ENCODE measurements at regions not wholly inside any gene's neighbourhood (a gene's known extent, or its start where the extent isn't known, plus 50 kb on each side); places are given as distances from the start of the nearest gene placed in this dataset.

DNA sequence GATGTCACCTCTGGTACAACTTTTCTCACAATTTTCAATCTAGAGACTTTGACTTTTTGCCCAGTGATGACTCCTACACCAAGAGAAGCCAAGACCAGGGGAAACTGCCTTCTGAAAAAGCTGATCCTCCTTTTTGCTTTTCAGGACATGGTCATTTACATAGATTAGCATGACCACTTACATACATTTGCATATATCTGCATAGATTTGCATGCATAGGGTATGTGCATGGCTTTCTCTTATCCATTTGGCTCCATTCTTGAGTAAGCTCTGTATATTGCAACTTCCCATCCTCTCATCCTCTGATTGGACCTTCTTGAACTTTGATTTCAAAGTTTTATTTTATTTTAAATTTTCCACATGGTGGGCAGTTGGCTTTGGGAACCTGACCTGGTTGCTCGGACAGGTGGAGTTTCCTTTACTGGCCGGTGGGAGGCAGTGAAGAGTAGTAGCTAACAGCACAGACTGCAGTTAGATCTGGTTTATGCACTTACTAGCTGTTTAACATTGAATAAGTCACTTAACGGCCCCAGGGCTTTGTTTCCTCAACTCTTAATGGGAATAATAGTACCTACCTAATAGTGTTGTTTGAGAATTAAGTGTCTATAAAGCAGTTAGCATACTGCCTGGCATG is 92.9 kb downstream of the GPR139 start:
- BruUV-seq (replicated peaks): no TSS peak
- Histone ChIP-seq H3K4me2 (ENCODE audit: low read length) (no peak overlapping the region), H3K9ac (ENCODE audit: low read length) (no peak overlapping the region)

More for the DNA sequence above, 92.9 kb downstream of the GPR139 start:
- H3K27ac ChIP-seq (ENCODE audit: low read depth, low read length): no peak overlapping the region
- DNase-seq (ENCODE audit: low read depth, low spot score) (peak; percentile 21), ATAC-seq (peak; percentile 91)
- TF ChIP-seq SRF (IDR thresholded peaks at IDR 0.05; ENCODE audit: low read depth) (no peak), RAD21 (IDR thresholded peaks at IDR 0.05; ENCODE audit: low read depth) (peak; percentile 35; the same call in 1 of the 2 replicates), YY1 (IDR thresholded peaks at IDR 0.05; ENCODE audit: extremely low read depth, insufficient replicate concordance, low read depth, low read length) (no peak), TCF7L2 (IDR thresholded peaks at IDR 0.05; ENCODE audit: borderline replicate concordance, extremely low read depth, insufficient read depth, insufficient read length) (no peak), EZH2 (IDR thresholded peaks at IDR 0.05) (no peak)
- TF ChIP-seq, protein P1, sequence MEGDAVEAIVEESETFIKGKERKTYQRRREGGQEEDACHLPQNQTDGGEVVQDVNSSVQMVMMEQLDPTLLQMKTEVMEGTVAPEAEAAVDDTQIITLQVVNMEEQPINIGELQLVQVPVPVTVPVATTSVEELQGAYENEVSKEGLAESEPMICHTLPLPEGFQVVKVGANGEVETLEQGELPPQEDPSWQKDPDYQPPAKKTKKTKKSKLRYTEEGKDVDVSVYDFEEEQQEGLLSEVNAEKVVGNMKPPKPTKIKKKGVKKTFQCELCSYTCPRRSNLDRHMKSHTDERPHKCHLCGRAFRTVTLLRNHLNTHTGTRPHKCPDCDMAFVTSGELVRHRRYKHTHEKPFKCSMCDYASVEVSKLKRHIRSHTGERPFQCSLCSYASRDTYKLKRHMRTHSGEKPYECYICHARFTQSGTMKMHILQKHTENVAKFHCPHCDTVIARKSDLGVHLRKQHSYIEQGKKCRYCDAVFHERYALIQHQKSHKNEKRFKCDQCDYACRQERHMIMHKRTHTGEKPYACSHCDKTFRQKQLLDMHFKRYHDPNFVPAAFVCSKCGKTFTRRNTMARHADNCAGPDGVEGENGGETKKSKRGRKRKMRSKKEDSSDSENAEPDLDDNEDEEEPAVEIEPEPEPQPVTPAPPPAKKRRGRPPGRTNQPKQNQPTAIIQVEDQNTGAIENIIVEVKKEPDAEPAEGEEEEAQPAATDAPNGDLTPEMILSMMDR (IDR thresholded peaks at IDR 0.05 in 2 of 3, conservative IDR thresholded peaks at IDR 0.05 in 1 of 3; ENCODE audit: borderline replicate concordance in 1 of 3, insufficient read depth in 1 of 3, low read depth in 2 of 3, low read length in 2 of 3): peak; percentile 19 to 83 (median 67); a peak in 5 of 6 replicates
- no peaks in the 10 kb centered on the region for H3K4me1 ChIP-seq (ENCODE audit: control insufficient read depth in 1 of 2, insufficient read depth in 2 of 2, low read length in 2 of 2)
- ChIA-PET POLR2A (no interaction called here), CTCF (interaction anchor here (0.8 to 1.9 kb wide), 6 partner anchors 9 to 405 kb away, joined by 3 to 13 read pairs (median 4); no protein-coding TSS in a partner anchor), RAD21 (ENCODE audit: low non-redundant PET in 1 of 2, low total read pairs in 2 of 2, uncharacterized antibody in 2 of 2, unreplicated experiment in 2 of 2) (interaction anchor here in 1 of 2 experiments (0.8 kb wide), 1 partner anchor 73 kb away, joined by 5 read pairs; no protein-coding TSS in a partner anchor)
- peaks cover 40% of the 10 kb centered on the region; the same call in 1 of the 2 replicates for H3K27me3 ChIP-seq (ENCODE audit: insufficient read depth, low read length)
- no peaks in the 10 kb centered on the region for H3K79me2 ChIP-seq (ENCODE audit: insufficient read depth, low read length)
- no peaks in the 10 kb centered on the region for H3K9me2 ChIP-seq (ENCODE audit: insufficient read depth)
- no peak overlapping the region for H2AFZ ChIP-seq (ENCODE audit: low read depth, low read length, poor library complexity, severe bottlenecking)
- H3K36me3 ChIP-seq (ENCODE audit: control insufficient read depth in 1 of 2, insufficient read depth in 2 of 2, low read length in 2 of 2): no peaks in the 10 kb centered on the region
- H4K20me1 ChIP-seq (ENCODE audit: insufficient read depth): no peaks in the 10 kb centered on the region
- intact Hi-C loops (cut with micrococcal nuclease): loop anchor here (5.0 kb wide), 1 partner anchor 322 kb away; no protein-coding TSS in a partner anchor
- no peak overlapping the region for H3K4me3 ChIP-seq (replicated peaks in 1 of 2; ENCODE audit: low read depth in 1 of 2, low read length in 2 of 2)
- no peaks in the 10 kb centered on the region for H3K9me3 ChIP-seq (ENCODE audit: control insufficient read depth in 1 of 2, insufficient read depth in 1 of 2, low read depth in 1 of 2, low read length in 2 of 2)

Measured in HCT116 (cell line).